ENCODE measurements at regions not wholly inside any gene's neighbourhood (a gene's known extent, or its start where the extent isn't known, plus 50 kb on each side); places are given as distances from the start of the nearest gene placed in this dataset.
"Not testable (repeated sequence)": the region's sequence is repeated elsewhere in the genome, so short reads cannot be mapped to it uniquely, and the experiment has no call there.

GRCh38 chr13:33561627-33562026 is 256.3 kb upstream of the RFC3 start:
- no peak for DNase-seq

GRCh38 chr13:33571618-33572017 is 246.3 kb upstream of the RFC3 start:
- DNase-seq: no peak

GRCh38 chr13:33572322-33572721 is 245.6 kb upstream of the RFC3 start:
- DNase-seq: not testable (repeated sequence)

- DNase-seq: no peak
Observed at GRCh38 chr13:33575378-33575777, 242.6 kb upstream of the RFC3 start.

GRCh38 chr13:33577007-33577406 is 240.9 kb upstream of the RFC3 start:
- DNase-seq: no peak

- DNase-seq: no peak
Observed at GRCh38 chr13:33578786-33579185, 239.2 kb upstream of the RFC3 start.

- DNase-seq: no peak
Observed at GRCh38 chr13:33582121-33582520, 235.8 kb upstream of the RFC3 start.

GRCh38 chr13:33583398-33583797 is 234.6 kb upstream of the RFC3 start:
- no peak for DNase-seq

- no peak for DNase-seq
Observed at GRCh38 chr13:33590936-33591335, 227.0 kb upstream of the RFC3 start.

- no peak for DNase-seq
Observed at GRCh38 chr13:33606692-33607091, 211.3 kb upstream of the RFC3 start.

- peak; percentile 47 for DNase-seq
Observed at GRCh38 chr13:33610438-33611120, 207.4 kb upstream of the RFC3 start.

- DNase-seq: no peak
Observed at GRCh38 chr13:33611121-33611805, 206.7 kb upstream of the RFC3 start.

- no peak for DNase-seq
Observed at GRCh38 chr13:33612641-33613638, 205.0 kb upstream of the RFC3 start.

- no peak for DNase-seq
Observed at GRCh38 chr13:33615436-33615835, 202.5 kb upstream of the RFC3 start.

- no peak for DNase-seq
Observed at GRCh38 chr13:33616130-33616529, 201.8 kb upstream of the RFC3 start.

GRCh38 chr13:33617055-33617454 is 200.9 kb upstream of the RFC3 start:
- DNase-seq: no peak

- DNase-seq: no peak
Observed at GRCh38 chr13:33624253-33624652, 193.7 kb upstream of the RFC3 start.

- no peak for DNase-seq
Observed at GRCh38 chr13:33624740-33625139, 193.2 kb upstream of the RFC3 start.

GRCh38 chr13:33626407-33626806 is 191.5 kb upstream of the RFC3 start:
- no peak for DNase-seq

- DNase-seq: no peak
Observed at GRCh38 chr13:33628662-33629061, 189.3 kb upstream of the RFC3 start.

GRCh38 chr13:33629605-33630360 is 188.2 kb upstream of the RFC3 start:
- DNase-seq: no peak

GRCh38 chr13:33633701-33634545 is 184.0 kb upstream of the RFC3 start:
- DNase-seq: no peak
